ENCODE measurements at regions not wholly inside any gene's neighbourhood (a gene's known extent, or its start where the extent isn't known, plus 50 kb on each side); places are given as distances from the start of the nearest gene placed in this dataset.
"Not testable (repeated sequence)": the region's sequence is repeated elsewhere in the genome, so short reads cannot be mapped to it uniquely, and the experiment has no call there.

- DNase-seq, result no peak
Measured at GRCh38 chr18:39296293-39296888, 1730.8 kb upstream of the CELF4 start.

- no peak for DNase-seq
Measured at GRCh38 chr18:39276764-39277163, 1711.2 kb upstream of the CELF4 start.

- DNase-seq, result no peak
Measured at GRCh38 chr18:39274535-39274934, 1708.9 kb upstream of the CELF4 start.

- no peak for DNase-seq
Measured at GRCh38 chr18:39272230-39272629, 1706.6 kb upstream of the CELF4 start.

GRCh38 chr18:39271654-39272053 is 1706.1 kb upstream of the CELF4 start:
- no peak for DNase-seq

- no peak for DNase-seq
Measured at GRCh38 chr18:39260565-39260964, 1695.0 kb upstream of the CELF4 start.

GRCh38 chr18:39259736-39260135 is 1694.1 kb upstream of the CELF4 start:
- no peak for DNase-seq

GRCh38 chr18:39244242-39244641 is 1678.6 kb upstream of the CELF4 start:
- no peak for DNase-seq

GRCh38 chr18:39241534-39241933 is 1675.9 kb upstream of the CELF4 start:
- DNase-seq, result no peak

GRCh38 chr18:39238981-39239660 is 1673.5 kb upstream of the CELF4 start:
- DNase-seq, result no peak

- no peak for DNase-seq
Measured at GRCh38 chr18:39235118-39235719, 1669.6 kb upstream of the CELF4 start.

GRCh38 chr18:39232937-39233336 is 1667.3 kb upstream of the CELF4 start:
- DNase-seq, result no peak

GRCh38 chr18:39232490-39232889 is 1666.9 kb upstream of the CELF4 start:
- DNase-seq, result no peak

GRCh38 chr18:39230086-39230803 is 1664.6 kb upstream of the CELF4 start:
- no peak for DNase-seq

GRCh38 chr18:39227769-39228168 is 1662.2 kb upstream of the CELF4 start:
- not testable (repeated sequence) for DNase-seq

- no peak for DNase-seq
Measured at GRCh38 chr18:39225373-39225772, 1659.8 kb upstream of the CELF4 start.

- DNase-seq, result no peak
Measured at GRCh38 chr18:39223283-39223682, 1657.7 kb upstream of the CELF4 start.

- DNase-seq, result no peak
Measured at GRCh38 chr18:39215920-39216319, 1650.3 kb upstream of the CELF4 start.

- no peak for DNase-seq
Measured at GRCh38 chr18:39211461-39211860, 1645.9 kb upstream of the CELF4 start.

- no peak for DNase-seq
Measured at GRCh38 chr18:39209173-39209572, 1643.6 kb upstream of the CELF4 start.

GRCh38 chr18:39208729-39209128 is 1643.1 kb upstream of the CELF4 start:
- DNase-seq, result no peak

GRCh38 chr18:39208190-39208589 is 1642.6 kb upstream of the CELF4 start:
- no peak for DNase-seq

- not testable (repeated sequence) for DNase-seq
Measured at GRCh38 chr18:39206398-39207103, 1641.0 kb upstream of the CELF4 start.
